Suppressor macrophage (primary cell): ENCODE measurements at regions not wholly inside any gene's neighbourhood (a gene's known extent, or its start where the extent isn't known, plus 50 kb on each side); places are given as distances from the start of the nearest gene placed in this dataset.

Experiments
- DNase-seq, 4 experiments: peaks; one replicate each; pipeline ENCODE4 v3.0.0-alpha.2; 2020 to 2022

DNA sequence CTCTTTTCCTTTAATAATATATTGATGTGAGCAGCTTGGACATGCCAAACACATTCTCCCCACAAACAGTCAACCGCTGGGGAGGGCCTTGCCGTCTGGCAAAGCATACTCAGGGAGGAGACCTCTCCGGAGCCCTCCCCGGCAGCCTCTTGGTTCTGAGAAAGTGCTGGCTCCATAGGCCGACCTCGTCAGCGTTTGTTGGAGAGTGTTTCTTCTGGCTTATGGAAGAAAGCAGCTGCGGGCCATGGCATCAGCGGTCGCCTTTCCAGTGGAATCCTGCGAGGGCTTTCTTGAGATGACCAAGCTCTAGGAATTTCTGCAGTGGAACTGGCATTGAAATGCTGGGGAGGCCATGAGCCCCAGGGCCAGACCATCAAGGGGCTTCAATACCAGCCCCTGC lies 405.7 kb upstream of the IRX4 start:
- DNase-seq = no peak

DNA sequence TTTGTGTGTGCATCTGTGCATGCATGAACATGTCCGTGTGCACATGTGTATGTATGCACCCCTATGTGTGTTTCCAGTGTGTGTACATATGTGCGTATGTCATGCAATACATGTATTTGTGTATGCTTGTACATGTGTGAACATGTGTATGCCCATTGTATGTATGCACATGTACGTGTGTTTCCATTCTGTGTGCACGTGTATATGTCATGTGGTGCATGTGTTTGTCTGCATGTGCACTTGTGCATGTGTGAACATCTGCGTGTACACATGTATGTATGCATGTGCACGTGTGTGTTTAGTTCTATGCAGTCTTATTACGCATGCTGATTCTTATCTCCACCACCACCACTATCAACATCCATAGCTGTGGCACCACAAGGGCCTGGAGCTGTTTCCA lies 403.5 kb upstream of the IRX4 start:
- no peak for DNase-seq

DNA sequence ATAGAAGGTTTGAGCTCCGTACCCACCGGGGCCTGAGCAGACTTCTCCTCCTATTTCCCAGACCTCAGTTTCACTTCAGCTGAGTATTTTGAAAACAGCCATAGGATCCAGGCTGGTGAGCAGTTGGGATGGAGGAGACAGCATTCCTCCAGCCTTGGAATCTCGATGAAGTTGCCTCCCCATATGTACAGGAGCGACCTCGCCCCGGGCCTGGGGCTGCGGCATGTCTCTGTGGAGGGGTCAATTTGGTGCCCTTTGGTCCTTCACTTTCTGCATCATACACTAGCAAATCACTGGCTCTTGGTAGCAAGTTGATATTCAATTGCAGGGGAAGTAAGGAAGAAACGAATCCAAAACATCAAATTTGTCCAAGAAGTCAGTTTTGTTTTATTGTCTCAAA lies 402.0 kb upstream of the IRX4 start:
- no peak for DNase-seq

DNA sequence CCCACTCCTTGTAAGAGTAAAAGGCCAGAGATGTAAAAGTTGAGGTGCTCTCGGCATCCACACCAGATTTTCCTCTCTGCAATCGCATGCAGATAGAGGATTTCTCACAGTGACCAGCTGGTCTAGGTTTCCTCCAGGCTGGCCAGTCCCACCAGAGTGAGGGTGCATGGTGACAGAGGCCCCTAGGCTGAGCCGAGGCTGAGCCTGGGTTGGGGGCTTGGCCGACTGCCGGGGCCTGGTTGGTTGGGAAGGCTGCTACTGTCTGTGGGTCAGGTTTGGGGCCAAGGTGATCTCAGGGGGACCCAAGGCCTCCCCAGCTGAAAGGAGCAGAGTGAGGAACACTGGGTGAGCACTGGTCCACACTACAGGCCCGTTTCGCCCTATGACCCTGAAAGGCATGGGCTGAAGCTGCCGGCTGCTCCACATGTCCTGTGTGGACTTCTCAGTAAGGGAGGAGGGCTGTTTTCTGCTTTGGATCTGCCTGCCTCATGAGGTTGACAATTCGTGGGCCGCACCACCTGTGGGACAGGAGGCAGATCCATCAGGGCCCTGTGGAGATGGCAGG lies 400.8 kb upstream of the IRX4 start:
- DNase-seq = no peak

DNA sequence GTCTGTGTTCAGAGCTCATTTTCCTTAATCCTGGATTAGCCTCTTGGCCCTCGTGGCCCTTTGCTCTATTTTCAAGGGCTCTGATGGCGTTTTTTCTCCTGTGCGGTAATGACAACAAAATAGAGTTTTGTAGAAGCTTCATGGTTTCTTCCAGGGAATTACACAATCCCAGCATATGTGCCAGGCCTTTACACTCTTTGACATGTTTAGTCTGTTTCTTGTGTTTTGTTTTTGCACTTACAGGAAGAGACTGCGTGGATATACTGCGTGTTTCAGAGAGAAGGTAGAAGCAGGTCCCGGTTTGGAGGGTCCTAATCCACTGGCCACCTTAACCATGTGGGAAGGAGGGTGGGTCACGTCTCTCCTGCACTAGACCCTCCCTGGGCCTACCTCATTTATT lies 400.2 kb upstream of the IRX4 start:
- DNase-seq = no peak

DNA sequence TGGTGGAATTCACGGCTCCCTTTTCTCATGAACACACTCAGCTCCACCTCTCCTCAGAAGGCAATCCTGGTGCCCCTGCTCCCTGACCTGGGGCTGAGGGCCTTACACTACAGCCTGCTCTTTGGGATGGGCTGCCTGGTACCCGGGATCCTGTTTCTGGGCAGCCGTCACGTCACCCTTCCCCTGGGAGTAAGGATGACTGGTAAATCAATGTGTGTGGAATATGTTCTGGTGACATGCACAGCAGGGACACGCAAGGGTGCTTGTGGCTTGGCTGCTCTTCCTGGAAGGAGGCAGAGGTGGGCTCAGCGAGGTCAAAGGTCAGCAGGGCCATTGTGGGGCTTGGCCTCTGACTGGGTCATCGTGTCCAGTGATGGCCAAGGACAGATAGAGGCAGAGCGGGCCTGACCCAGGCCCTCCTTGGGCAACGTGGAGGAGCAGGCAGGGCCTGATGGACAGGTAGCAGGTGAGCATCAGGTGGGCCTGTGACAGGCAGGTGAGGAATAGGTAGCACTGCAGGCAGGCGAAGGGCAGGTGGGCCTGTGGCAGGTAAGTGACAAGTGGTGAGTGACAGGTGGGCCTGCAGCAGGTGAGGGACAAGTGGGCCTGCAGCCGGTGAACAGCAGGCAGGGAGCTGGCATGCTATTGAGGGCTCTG lies 399.4 kb upstream of the IRX4 start:
- DNase-seq = no peak

DNA sequence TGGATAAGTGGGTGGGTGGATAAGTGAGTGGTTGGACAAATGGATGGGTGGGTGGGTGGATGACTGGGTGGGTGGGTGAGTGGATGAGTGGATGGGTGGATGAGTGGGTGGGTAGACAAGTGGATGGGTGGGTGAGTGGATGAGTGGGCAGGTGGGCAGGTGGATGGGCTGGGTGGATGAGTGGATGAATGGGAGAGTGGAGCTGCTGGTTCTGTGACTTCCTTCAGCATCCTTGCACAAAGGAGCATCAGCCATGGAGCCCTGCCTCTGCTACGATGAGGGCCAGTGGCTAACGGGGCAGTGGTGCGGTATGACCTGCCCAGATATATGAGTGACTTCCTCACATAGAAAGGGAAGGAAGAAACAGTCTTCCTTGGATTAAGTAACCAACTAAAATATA lies 398.7 kb upstream of the IRX4 start:
- no peak for DNase-seq

DNA sequence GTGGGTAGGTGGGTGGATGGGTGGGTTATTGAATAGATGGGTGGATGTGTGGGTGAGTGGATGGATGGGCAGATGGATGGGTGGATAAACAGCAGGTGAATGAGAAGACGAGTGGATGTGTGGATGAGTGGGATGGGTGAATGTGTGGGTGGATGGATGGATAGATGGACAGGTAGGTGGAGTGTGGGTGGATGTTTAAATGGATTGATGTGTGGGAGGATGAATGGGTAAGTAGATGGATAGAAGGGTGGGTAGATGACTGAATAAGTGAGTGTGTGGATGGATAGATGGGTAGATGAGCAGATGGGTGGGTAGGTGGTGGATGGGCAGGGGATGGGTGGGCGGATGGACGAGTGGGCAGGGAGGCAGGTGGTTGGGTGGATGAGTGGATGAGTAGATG lies 397.6 kb upstream of the IRX4 start:
- DNase-seq = no peak

DNA sequence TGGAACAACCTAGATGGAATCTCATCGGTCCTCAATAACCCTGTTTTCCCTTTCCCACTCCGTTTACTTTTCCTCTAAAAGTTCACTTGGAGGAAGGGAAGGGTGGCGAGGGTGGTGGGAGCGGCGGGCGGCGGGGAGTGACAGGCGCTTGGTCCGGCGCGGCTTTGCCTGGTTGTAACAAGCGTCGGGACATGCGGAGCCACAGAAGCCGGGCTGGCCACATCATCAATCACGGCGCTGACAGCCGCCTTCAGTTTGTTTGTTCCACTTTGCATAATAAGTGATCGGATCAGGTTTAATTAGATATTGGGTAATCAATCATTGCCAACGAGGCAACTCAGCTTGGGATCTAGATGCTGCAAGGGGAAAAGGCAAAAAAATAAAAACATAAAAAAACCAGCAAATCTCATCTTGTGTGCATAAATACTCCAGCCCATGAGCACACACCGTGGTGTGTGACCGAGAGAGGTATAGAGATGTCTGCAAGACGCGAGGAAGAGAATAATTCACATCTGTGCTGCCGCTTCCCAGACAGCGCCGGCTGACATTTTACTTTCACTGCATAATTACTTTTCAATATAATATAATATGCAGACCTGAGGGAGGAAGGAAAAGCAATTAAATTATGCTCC lies 396.2 kb upstream of the IRX4 start:
- DNase-seq = no peak

DNA sequence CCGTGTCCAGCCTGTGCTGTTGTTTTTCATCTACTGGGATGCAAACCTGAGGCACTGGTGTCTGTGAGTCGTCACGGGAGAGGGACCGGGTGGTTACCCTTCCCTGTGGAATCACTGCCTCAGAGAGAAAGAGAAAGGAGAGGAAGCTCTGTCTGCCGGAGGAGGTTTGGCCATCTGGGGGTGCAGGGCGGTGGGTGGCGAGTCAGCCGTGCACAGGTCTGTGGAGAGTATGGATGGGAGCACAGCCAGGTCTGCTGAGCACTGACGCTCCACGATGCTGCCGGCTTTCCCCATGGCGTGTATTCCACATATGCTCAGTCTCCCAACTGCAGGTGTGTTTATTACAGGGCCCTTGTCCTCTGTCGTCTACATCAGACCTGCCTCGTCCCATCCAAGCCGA lies 395.2 kb upstream of the IRX4 start:
- DNase-seq = no peak

DNA sequence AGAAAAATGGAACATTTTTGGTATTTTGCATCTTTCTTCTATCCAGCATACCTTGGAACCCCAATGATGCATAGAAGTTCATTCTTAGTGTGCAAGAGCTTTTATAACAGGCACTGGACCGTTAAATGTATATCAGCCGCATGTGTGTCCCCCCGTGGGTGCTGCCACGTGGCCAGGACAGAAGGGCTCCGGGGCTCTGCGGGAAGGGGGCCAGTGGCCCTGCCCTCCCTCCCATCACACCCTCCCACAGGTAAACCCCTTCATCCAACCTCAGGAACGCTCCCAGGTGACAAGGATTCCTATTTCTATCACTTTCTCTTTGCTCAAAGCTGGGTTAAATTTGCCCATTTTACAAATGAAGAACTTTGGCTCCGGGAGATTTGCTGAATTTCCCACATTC lies 393.4 kb upstream of the IRX4 start:
- DNase-seq = no peak

DNA sequence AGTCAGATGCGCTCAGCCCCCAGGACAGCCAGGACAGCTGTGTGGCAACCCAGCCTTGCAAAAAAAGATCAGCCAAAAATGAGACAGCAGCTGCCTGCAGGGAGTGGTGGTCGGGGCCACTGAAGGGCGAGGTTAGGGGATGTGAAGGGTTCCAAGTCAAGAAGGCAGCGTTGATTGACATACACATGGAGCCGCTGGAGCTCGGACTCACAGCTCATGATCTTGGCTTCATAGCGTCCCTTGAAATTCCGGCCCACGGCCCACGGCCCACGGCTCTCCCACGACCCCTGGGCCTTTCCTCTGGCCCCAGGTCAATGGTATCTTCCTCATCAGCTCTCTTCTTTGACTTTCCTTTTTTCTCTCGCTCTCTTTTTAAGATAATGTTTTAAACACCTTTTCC lies 390.0 kb upstream of the IRX4 start:
- no peak for DNase-seq

DNA sequence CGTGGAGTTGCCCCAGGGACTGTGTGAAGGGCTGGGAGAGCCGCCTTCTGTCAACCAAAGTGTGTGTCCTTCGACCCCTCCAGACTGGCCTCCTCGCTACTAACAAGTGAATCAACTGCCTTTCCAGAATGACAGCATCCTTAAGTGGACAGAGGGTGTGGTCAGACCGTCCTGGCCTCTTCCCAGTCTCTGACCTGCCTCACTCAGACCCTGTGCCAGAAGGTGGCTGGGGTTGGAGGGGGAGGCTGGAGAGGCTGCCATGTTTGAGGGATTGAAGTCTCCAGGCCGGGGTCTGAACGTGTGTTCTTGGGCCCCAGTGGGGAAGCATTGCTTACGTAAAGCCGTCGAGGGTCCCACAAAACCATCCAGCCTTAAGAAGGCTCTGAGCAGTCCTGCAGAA lies 389.3 kb upstream of the IRX4 start:
- DNase-seq = no peak

DNA sequence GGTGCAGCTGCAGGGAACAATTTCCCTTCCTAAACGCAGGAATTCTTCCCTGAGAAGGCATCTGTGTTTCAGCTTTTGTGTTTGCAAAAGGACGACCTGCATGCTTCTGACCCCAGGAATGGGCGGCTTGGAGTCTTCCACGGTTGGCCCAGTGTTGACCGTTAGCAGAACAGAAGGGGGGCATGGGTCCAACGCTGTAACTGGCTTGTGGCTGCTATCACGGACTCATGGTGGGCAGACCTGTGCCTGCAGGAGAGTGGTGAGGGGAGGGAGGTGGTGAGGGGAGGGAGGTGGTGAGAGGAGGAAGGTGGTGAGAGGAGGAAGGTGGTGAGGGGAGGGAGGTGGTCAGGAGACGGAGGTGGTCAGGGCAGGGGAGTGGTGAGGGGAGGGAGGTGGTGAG lies 388.6 kb upstream of the IRX4 start:
- DNase-seq = no peak

DNA sequence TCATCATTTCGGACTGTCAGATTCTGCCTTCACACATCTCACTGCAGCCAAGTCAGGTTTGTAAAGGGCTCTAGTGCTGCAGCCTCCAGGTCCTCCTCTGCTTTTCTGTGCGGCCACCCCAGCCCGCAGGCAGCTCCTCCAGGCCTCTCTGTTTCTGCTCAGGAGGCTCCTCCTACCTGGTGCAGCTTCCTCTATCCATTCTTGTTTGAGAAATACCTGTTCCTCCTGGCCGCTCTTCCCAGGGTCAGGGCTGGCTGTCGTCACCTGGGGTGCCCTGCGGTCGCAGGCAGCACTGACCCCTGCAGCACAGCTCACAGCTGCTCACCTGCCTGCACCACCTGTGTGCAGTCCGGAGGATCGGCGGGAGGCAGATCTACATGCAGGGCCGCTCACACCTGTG lies 387.7 kb upstream of the IRX4 start:
- DNase-seq = no peak

DNA sequence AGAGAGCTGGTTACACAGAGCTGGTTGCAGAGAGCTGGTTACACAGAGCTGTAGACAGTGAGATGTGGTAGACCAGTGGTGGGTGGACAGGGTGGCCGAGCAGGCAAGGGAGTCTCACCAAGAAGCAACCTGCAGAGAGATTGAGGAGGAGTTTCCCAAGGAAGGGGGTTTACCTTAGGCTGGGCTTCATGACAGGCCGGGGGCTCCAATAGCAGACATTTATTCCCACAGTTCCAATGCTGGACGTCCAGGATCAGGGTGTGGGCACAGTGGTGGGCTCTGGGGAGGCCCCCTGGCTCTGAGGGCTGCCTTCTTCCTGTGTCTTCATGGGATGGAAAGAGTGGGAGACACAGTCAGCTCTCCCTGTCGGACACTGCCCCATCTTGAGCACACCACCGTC lies 386.9 kb upstream of the IRX4 start:
- no peak for DNase-seq

DNA sequence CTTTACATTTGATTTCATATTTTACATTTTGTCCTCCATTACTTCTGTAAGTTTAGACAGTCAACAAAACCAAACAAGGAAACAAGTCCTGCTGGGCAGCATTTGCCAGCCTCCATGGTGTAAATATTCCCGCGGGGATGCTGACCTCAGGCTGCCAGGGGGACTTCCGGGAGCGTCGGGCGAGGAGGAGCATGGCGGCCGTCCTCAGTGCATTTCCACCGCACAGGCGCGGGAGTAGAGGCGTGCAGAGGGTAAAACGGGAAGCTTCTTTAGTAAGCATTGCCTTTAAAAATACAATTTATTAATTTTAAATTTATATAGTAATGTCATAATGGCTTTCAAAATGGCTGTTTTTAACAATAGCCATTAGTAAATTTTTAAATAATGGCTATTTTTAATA lies 385.3 kb upstream of the IRX4 start:
- DNase-seq = no peak

DNA sequence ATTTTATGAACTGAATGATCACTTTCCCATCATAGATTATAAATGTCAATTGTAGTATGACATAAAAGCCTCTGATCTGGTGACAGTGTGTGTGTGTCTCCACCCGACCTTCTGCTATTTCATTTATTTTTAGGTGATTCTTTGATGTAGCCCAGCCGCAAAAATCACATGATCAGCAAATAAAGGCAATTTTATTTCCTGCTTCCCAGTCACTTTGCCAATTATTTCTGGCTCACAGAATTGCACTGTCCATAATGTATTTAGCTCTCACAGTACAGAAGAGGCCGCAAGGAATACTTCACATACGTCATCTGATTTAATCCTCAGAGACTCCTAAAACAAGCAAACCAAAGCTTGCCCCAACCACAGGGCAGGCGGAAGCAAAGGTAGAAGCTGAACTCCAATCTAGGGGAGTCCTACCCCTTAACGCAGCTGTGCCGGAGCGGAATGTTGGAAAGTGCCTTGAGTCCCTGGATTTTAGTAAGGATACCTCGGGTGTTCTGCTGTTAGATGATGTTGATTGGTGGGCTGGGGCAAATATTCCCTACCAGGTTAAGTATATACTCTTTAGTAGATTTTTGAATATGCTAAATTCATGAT lies 384.0 kb upstream of the IRX4 start:
- DNase-seq = no peak

DNA sequence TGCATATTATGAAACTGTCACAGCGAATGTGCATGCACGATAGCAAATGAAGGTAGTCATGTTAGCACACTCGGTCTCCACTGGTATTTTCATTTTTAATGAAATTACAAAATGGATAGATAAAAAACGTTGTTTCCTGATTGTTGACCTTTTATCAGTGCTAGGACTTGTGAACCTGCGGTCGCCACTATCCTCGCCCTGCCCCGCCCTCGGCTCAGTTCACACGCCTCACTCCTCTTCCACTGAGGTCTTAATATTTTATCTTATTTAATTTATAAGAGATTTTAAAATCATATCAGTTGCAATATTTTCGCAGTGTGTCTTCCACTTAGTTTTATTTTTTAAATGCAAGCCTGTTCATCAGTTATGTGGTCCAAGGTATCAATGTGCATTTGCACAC lies 382.6 kb upstream of the IRX4 start:
- no peak for DNase-seq

DNA sequence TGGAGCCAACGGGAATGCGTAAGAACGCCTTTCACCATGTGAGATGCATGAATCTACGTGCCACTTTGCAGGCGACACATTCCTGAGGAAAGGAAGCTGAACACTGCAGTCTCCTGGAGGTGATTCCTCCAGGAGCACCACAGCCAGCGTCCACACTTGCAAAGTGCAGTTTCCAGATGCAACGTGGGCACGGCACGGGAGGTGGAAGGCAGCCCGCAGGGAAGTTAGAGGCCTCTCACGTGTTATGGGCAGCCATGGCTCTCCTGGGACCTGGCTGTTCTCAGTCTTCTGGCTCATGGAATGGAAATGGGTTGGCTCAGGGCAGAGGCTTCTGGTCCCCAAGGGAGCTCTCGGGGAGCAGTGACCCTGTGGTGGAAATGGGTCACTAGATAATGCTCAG lies 381.0 kb upstream of the IRX4 start:
- DNase-seq = no peak

DNA sequence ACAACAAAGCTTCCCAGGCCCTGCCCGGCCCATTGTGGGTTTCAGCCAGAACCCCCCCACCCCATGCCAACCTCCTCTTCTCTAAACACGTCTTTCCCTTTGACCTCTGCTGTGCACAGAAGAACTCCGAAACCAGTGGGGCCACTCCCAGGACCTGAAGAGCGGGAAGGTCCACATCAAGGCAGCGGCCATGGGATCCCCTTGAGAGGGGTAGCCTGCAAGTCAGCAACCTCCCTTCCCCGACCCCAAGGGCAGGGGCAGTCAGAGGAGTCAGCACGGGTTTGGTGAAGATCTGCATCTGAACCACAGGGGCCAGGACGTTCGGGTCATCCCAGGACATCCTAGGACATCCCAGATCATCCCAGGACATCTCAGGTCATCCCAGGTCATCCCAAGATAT lies 379.9 kb upstream of the IRX4 start:
- no peak for DNase-seq

DNA sequence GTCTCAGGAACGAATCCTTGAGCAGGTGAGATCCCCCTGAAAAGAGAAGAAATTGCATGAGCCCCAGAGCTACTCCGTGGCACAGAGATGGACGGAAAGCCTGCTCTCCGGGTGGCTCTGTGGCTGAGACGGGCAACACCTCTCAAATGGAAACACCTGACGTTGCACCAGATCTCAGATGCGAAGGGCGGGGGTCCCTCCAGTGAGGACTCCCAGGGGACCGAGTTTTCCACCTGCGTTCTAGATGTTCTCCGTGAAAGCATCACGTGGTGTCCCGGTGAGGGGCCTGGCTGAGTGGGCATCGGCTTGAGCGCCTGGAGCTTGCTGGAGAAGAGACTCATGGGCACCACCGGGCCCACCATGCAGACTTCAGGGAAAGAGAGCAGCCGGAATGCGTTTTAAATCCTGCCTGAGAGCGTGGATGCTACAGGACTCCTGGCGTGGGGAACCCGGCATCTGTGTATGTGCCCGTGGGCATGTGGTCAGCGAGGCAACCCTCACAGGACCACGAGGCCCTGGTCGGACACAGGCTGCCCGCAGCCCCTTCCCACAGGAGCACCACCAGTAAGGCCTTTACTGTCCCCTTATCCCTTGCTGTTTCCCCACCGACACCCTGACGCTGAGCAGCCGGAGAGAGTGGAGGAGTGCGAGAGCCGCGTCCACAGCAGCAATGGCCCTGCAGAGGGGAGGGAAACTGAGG lies 378.4 kb upstream of the IRX4 start:
- no peak for DNase-seq

DNA sequence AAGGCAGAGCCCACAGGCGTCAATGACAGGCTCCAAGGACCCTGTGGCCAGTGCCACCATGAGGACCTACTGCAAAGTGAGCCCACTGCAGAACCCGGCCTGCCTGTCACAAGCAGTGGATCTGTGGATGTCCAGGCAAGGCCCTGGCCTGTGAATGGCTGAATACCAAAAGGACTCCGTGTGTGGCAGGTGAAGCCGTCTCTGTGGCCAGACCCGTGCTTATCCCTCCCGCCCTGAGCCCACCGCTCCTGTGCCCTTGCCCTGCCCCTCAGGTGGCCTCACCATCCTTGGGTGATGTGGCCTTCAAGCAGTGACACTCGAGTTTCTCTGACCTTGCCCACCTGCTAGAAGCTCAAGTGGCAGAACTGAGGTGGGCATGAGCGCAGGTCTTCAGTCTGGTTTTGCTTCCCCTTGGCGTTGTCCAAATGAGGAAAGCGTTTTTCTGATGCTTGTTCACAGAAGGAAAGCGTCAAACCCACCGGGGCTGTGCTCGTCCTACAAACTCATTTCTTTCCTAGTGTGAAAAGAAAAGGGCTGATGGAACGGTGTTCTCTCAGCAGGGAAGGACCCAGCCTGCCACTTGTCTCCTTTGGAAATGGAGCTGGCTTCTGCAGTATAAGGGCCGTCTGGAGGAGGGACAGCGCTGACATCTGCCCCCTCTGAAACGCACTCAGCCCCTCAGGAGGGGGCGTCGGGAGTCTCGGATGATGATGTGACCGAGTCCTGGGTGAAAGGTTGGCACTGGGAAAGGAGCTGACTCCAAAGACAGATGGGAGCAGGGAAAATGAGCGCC lies 377.7 kb upstream of the IRX4 start:
- no peak for DNase-seq
